Fibroblast of lung (primary cell): ENCODE measurements at regions not wholly inside any gene's neighbourhood (a gene's known extent, or its start where the extent isn't known, plus 50 kb on each side); places are given as distances from the start of the nearest gene placed in this dataset.

Experiments
- DNase-seq, 2 donors: peaks; one replicate each; pipeline versions ENCODE4 v3.0.0 to v3.0.0-alpha.2; 2010; ENCODE audit warnings: low read depth in 2 of 2
- H2AFZ ChIP-seq: 2 replicates; pipeline ENCODE4 v1.5.1; 2012; ENCODE audit warnings: low read length, control low read depth, inconsistent platforms
- H3K27ac ChIP-seq: 2 replicates; pipeline ENCODE4 v1.5.1; 2011; ENCODE audit warnings: low read length, control low read depth; ENCODE audit not compliant: insufficient read depth
- H3K27me3 ChIP-seq: 2 replicates; pipeline ENCODE4 v1.5.1; 2011; ENCODE audit warnings: mild to moderate bottlenecking, low read length; ENCODE audit not compliant: control insufficient read depth, insufficient read depth
- H3K36me3 ChIP-seq: 2 replicates; pipeline ENCODE4 v1.5.1; 2011; ENCODE audit warnings: low read length; ENCODE audit not compliant: control insufficient read depth, insufficient read depth
- H3K4me1 ChIP-seq: 2 replicates; pipeline ENCODE4 v1.5.1; 2011; ENCODE audit warnings: low read length; ENCODE audit not compliant: control insufficient read depth, insufficient read depth; ENCODE audit errors: extremely low read depth
- H3K4me2 ChIP-seq: 2 replicates; pipeline ENCODE4 v1.5.1; 2011; ENCODE audit warnings: low read length, control low read depth; ENCODE audit not compliant: insufficient read depth; ENCODE audit errors: extremely low read depth
- H3K4me3 ChIP-seq, 4 experiments: fragments of 200-600 bp in 1 of 4; sonication (generic) in 1 of 4; replicated peaks in 1 of 4; 2 replicates each; pipeline ENCODE4 v1.5.1; 2011 to 2016; ENCODE audit warnings: low read length in 4 of 4, low read depth in 3 of 4, mild to moderate bottlenecking in 3 of 4, control low read depth in 2 of 4, inconsistent platforms in 1 of 4, mixed read lengths in 1 of 4; ENCODE audit not compliant: insufficient read depth in 1 of 4; ENCODE audit errors: control extremely low read depth in 1 of 4
- H3K79me2 ChIP-seq: 2 replicates; pipeline ENCODE4 v1.5.1; 2012; ENCODE audit warnings: mild to moderate bottlenecking, low read length, inconsistent platforms; ENCODE audit not compliant: control insufficient read depth, insufficient read depth
- H3K9ac ChIP-seq: 2 replicates; pipeline ENCODE4 v1.5.1; 2011; ENCODE audit warnings: mild to moderate bottlenecking, low read length, control low read depth; ENCODE audit not compliant: insufficient read depth
- H3K9me3 ChIP-seq: 2 replicates; pipeline ENCODE4 v1.5.1; 2012; ENCODE audit warnings: low read depth, low read length; ENCODE audit not compliant: control insufficient read depth, insufficient read depth
- H4K20me1 ChIP-seq: 2 replicates; pipeline ENCODE4 v1.5.1; 2011; ENCODE audit warnings: low read length; ENCODE audit not compliant: control insufficient read depth, insufficient read depth; ENCODE audit errors: extremely low read depth
- EZH2 ChIP-seq: IDR thresholded peaks from 2 replicates; pipeline ENCODE4 v1.5.1; 2012; ENCODE audit warnings: low read length, control low read depth, mild to moderate bottlenecking; ENCODE audit errors: missing control alignments
- TF ChIP-seq, protein P1 (sequence below), 2 donors: IDR thresholded peaks in 1 of 2; conservative IDR thresholded peaks in 1 of 2; 1 replicate in 1 of 2; 2 replicates in 1 of 2; pipeline ENCODE4 v1.5.1; 2011 to 2012; ENCODE audit warnings: low read length in 2 of 2, control low read depth in 1 of 2, inconsistent platforms in 1 of 2, low read depth in 1 of 2, mild to moderate bottlenecking in 1 of 2

DNA sequence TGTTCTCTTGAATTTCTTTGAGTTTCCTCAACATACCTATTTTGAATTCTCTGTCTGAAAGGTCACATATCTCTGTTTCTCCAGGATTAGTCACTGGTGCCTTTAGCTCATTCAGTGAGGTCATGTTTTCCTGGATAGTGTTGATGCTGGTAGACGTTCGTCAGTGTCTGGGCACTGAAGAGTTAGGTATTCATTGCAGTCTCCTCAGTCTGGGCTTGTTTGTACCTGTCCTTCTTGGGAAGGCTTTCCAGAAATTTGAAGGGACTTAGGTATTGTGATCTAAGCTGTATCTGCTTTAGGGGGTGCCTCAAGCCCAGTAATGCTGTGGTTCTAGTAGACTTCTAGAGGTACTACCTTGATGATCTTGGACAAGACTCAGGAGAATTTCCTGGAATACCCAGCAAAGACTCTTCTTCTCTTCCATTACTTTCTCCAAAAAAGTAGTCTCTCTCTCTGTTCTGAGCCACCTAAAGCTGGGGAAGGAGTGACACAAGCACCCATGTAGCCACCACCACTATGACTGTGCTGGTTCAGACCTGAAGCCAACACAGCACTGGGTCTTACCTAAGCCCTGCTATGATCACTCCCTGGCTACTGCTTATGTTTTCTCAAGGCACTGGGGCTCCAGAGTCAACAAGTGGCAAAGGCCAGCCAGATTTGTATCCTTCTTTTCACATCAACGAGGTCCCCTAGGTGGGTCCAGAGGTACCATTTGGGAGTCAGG is 852.0 kb downstream of the BCL11A start:
- H3K27ac ChIP-seq: no peak overlapping the region
- H3K4me2 ChIP-seq: no peak overlapping the region
- no peak overlapping the region for H2AFZ ChIP-seq
- H4K20me1 ChIP-seq: no peaks in the 10 kb centered on the region
- no peaks in the 10 kb centered on the region for H3K9me3 ChIP-seq
- H3K36me3 ChIP-seq: no peaks in the 10 kb centered on the region
- no peaks in the 10 kb centered on the region for H3K79me2 ChIP-seq
- no peak overlapping the region for H3K9ac ChIP-seq
- no peaks in the 10 kb centered on the region for H3K27me3 ChIP-seq
- DNase-seq: no peak
- TF ChIP-seq EZH2: no peak
- TF ChIP-seq, protein P1, sequence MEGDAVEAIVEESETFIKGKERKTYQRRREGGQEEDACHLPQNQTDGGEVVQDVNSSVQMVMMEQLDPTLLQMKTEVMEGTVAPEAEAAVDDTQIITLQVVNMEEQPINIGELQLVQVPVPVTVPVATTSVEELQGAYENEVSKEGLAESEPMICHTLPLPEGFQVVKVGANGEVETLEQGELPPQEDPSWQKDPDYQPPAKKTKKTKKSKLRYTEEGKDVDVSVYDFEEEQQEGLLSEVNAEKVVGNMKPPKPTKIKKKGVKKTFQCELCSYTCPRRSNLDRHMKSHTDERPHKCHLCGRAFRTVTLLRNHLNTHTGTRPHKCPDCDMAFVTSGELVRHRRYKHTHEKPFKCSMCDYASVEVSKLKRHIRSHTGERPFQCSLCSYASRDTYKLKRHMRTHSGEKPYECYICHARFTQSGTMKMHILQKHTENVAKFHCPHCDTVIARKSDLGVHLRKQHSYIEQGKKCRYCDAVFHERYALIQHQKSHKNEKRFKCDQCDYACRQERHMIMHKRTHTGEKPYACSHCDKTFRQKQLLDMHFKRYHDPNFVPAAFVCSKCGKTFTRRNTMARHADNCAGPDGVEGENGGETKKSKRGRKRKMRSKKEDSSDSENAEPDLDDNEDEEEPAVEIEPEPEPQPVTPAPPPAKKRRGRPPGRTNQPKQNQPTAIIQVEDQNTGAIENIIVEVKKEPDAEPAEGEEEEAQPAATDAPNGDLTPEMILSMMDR (conservative IDR thresholded peaks at IDR 0.05 in 1 of 2, IDR thresholded peaks at IDR 0.05 in 1 of 2; ENCODE audit: low read depth in 1 of 2, low read length in 2 of 2): no peak
- H3K4me3 ChIP-seq: no peak overlapping the region
- H3K4me1 ChIP-seq: no peaks in the 10 kb centered on the region

DNA sequence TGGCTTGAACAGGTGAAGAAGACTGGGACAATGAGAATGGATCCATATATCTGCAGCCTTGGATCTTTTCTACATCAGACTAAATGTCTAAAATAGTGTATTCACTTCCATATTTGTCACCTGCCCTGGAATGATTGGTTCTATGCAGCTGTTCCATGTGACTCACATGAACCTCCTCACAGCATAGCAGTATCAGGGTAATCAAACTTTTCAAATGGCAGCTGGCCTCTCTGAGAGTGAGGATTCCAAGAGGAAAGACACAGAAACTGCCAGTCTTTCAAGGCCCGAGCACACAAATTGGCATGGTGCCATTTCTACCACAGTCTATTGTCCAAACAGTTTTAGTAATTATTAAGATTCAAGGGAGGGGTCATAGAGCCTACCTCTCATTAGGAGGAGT is 859.3 kb downstream of the BCL11A start:
- no peak for TF ChIP-seq EZH2
- TF ChIP-seq, protein P1 (conservative IDR thresholded peaks at IDR 0.05 in 1 of 2, IDR thresholded peaks at IDR 0.05 in 1 of 2; ENCODE audit: low read depth in 1 of 2, low read length in 2 of 2): no peak
- Histone ChIP-seq H3K4me1 (no peaks in the 10 kb centered on the region), H4K20me1 (no peaks in the 10 kb centered on the region), H3K4me2 (no peak overlapping the region), H3K27me3 (no peaks in the 10 kb centered on the region), H3K9me3 (no peaks in the 10 kb centered on the region), H3K27ac (no peak overlapping the region), H3K9ac (no peak overlapping the region), H3K79me2 (no peaks in the 10 kb centered on the region), H3K36me3 (no peaks in the 10 kb centered on the region), H3K4me3 (no peak overlapping the region), H2AFZ (no peak overlapping the region)
- DNase-seq: no peak

DNA sequence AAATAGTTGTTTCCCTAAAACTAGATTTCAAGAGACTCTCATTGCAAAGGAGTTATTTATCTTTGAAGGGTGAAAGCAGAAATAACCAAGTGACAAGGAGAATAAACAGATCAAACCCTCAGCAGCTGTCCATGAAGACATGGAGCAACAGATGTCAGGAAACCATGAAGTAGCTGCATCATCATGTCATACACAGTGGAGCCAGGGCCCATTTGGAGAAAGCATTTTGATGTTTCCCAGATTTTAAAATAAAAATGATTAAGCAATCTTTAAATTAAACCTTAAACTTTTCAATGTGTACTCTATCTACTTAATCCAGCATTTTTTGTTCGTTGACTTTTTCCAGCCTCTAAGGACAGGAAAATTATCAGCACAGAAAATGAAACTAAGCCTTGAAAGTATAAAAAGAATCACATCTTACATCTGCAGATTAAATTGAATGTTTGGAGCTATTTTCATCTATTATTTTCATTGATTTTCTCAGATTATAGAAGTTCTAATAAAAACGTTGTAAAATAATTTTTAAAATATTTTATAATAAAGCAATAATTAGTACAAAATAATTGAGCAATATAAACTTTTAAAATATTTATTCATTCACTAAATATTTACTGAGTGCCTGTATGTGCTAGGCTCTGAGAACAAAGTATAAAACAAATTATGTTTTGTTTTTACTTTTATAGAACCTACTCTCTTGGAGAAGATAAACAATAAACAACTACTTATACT is 860.1 kb downstream of the BCL11A start:
- TF ChIP-seq, protein P1 (conservative IDR thresholded peaks at IDR 0.05 in 1 of 2, IDR thresholded peaks at IDR 0.05 in 1 of 2; ENCODE audit: low read depth in 1 of 2, low read length in 2 of 2): no peak
- TF ChIP-seq EZH2: no peak
- Histone ChIP-seq H3K4me3 (no peak overlapping the region), H3K4me2 (no peak overlapping the region), H3K9me3 (no peaks in the 10 kb centered on the region), H3K27me3 (no peaks in the 10 kb centered on the region), H3K4me1 (no peaks in the 10 kb centered on the region), H2AFZ (no peak overlapping the region), H3K36me3 (no peaks in the 10 kb centered on the region), H3K79me2 (no peaks in the 10 kb centered on the region), H4K20me1 (no peaks in the 10 kb centered on the region), H3K27ac (no peak overlapping the region), H3K9ac (no peak overlapping the region)
- DNase-seq: no peak
